Effector memory CD4-positive, alpha-beta T cell (primary cell): ENCODE measurements at regions not wholly inside any gene's neighbourhood (a gene's known extent, or its start where the extent isn't known, plus 50 kb on each side); places are given as distances from the start of the nearest gene placed in this dataset.
"Not testable (repeated sequence)": the region's sequence is repeated elsewhere in the genome, so short reads cannot be mapped to it uniquely, and the experiment has no call there.

ENCODE experiments used
- DNase-seq, 3 donors: peaks; one replicate each; pipeline ENCODE4 v3.0.0-alpha.2; 2020
- H3K27ac ChIP-seq: 2 replicates; pipeline ENCODE4 v1.7.0; 2013; ENCODE audit warnings: mild to moderate bottlenecking, low read length, moderate library complexity; ENCODE audit not compliant: insufficient read depth, poor library complexity, severe bottlenecking
- H3K27me3 ChIP-seq: replicated peaks from 2 replicates; pipeline ENCODE4 v1.7.0; 2013; ENCODE audit warnings: mild to moderate bottlenecking, low read length; ENCODE audit not compliant: insufficient read depth, control insufficient read depth, poor library complexity, severe bottlenecking
- H3K36me3 ChIP-seq: 2 replicates; pipeline ENCODE4 v1.7.0; 2013; ENCODE audit warnings: mild to moderate bottlenecking, low read length, moderate library complexity; ENCODE audit not compliant: control insufficient read depth, insufficient read depth
- H3K4me1 ChIP-seq: 2 replicates; pipeline ENCODE4 v1.7.0; 2013; ENCODE audit warnings: low read length, mild to moderate bottlenecking; ENCODE audit not compliant: control insufficient read depth, insufficient read depth, poor library complexity, severe bottlenecking
- H3K4me3 ChIP-seq: 2 replicates; pipeline ENCODE4 v1.7.0; 2013; ENCODE audit warnings: low read length, low read depth, mild to moderate bottlenecking; ENCODE audit not compliant: insufficient read depth, poor library complexity, severe bottlenecking
- H3K9me3 ChIP-seq: 2 replicates; pipeline ENCODE4 v1.7.0; 2013; ENCODE audit warnings: mild to moderate bottlenecking, low read length, moderate library complexity; ENCODE audit not compliant: control insufficient read depth

- Histone ChIP-seq H3K36me3 (no peaks in the 10 kb centered on the region), H3K4me3 (no peak overlapping the region), H3K9me3 (no peaks in the 10 kb centered on the region), H3K27me3 (no peaks in the 10 kb centered on the region), H3K4me1 (peaks cover 4% of the 10 kb centered on the region), H3K27ac (no peak overlapping the region)
- no peak for DNase-seq
These were observed 93.5 kb downstream of the IER5 start for GRCh38 chr1:181181792-181182585.

- Histone ChIP-seq H3K9me3 (no peaks in the 10 kb centered on the region), H3K27me3 (no peaks in the 10 kb centered on the region), H3K4me3 (no peak overlapping the region), H3K27ac (no peak overlapping the region), H3K4me1 (peaks cover 4% of the 10 kb centered on the region), H3K36me3 (no peaks in the 10 kb centered on the region)
- no peak for DNase-seq
These were observed 96.1 kb downstream of the IER5 start for GRCh38 chr1:181184621-181185020.

GRCh38 chr1:181185461-181185860 lies 97.0 kb downstream of the IER5 start:
- no peaks in the 10 kb centered on the region for H3K27me3 ChIP-seq
- no peaks in the 10 kb centered on the region for H3K9me3 ChIP-seq
- peaks cover 6% of the 10 kb centered on the region for H3K4me1 ChIP-seq
- H3K27ac ChIP-seq = no peak overlapping the region
- no peaks in the 10 kb centered on the region for H3K36me3 ChIP-seq
- H3K4me3 ChIP-seq = no peak overlapping the region
- DNase-seq = no peak

GRCh38 chr1:181186133-181186532 lies 97.6 kb downstream of the IER5 start:
- not testable (repeated sequence) for H3K4me3 ChIP-seq, H3K9me3 ChIP-seq, H3K36me3 ChIP-seq, DNase-seq, H3K27ac ChIP-seq, H3K27me3 ChIP-seq, H3K4me1 ChIP-seq

GRCh38 chr1:181187337-181188126 lies 99.0 kb downstream of the IER5 start:
- no peak for DNase-seq
- Histone ChIP-seq H3K9me3 (no peaks in the 10 kb centered on the region), H3K27ac (no peak overlapping the region), H3K36me3 (no peaks in the 10 kb centered on the region), H3K27me3 (no peaks in the 10 kb centered on the region), H3K4me3 (no peak overlapping the region), H3K4me1 (peaks cover 4% of the 10 kb centered on the region)

- Histone ChIP-seq H3K36me3 (no peaks in the 10 kb centered on the region), H3K27me3 (no peaks in the 10 kb centered on the region), H3K4me1 (peaks cover 4% of the 10 kb centered on the region), H3K4me3 (no peak overlapping the region), H3K27ac (no peak overlapping the region), H3K9me3 (no peaks in the 10 kb centered on the region)
- no peak for DNase-seq
These were observed 100.7 kb downstream of the IER5 start for GRCh38 chr1:181189245-181189644.

- H3K4me3 ChIP-seq = peak overlapping the region; percentile 35
- no peak overlapping the region for H3K27ac ChIP-seq
- H3K4me1 ChIP-seq = peaks cover 4% of the 10 kb centered on the region
- no peaks in the 10 kb centered on the region for H3K9me3 ChIP-seq
- H3K36me3 ChIP-seq = no peaks in the 10 kb centered on the region
- peak; percentile 25 to 55 (median 48) for DNase-seq
- H3K27me3 ChIP-seq = no peaks in the 10 kb centered on the region
These were observed 101.3 kb downstream of the IER5 start for GRCh38 chr1:181189691-181190363.

GRCh38 chr1:181190364-181191035 lies 102.0 kb downstream of the IER5 start:
- Histone ChIP-seq H3K9me3 (no peaks in the 10 kb centered on the region), H3K27ac (no peak overlapping the region), H3K4me1 (peaks cover 4% of the 10 kb centered on the region), H3K4me3 (no peak overlapping the region), H3K27me3 (no peaks in the 10 kb centered on the region), H3K36me3 (no peaks in the 10 kb centered on the region)
- DNase-seq = no peak

GRCh38 chr1:181191494-181192040 lies 103.1 kb downstream of the IER5 start:
- Histone ChIP-seq H3K36me3 (no peaks in the 10 kb centered on the region), H3K4me3 (no peak overlapping the region), H3K4me1 (peaks cover 4% of the 10 kb centered on the region), H3K27ac (no peak overlapping the region), H3K27me3 (no peaks in the 10 kb centered on the region), H3K9me3 (no peaks in the 10 kb centered on the region)
- no peak for DNase-seq
